ENCODE measurements at regions not wholly inside any gene's neighbourhood (a gene's known extent, or its start where the extent isn't known, plus 50 kb on each side); places are given as distances from the start of the nearest gene placed in this dataset.
"Not testable (repeated sequence)": the region's sequence is repeated elsewhere in the genome, so short reads cannot be mapped to it uniquely, and the experiment has no call there.

DNA sequence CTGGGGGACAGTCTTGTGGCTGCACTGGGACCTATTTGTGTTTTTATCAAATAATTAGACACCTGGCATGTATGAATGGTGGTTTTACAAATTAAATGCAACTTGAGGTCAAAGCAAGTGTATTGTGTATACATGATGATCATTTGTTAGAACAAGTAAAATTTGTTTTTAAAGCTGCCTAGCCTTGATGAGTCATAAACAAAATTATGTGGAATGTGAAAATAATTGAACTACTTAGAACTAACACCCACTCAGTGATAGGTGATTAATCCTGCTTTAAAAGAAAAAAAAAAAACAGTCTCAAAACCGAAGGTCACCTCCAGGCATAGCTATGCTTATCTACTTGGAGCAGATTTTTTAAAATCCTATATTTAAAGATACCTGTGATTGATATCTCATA is 770.3 kb upstream of the SLITRK5 start:
- H3K36me3 ChIP-seq: no peaks in the 10 kb centered on the region
- no peaks in the 10 kb centered on the region for H3K27me3 ChIP-seq
- no peak for DNase-seq (ENCODE audit: low read depth in 1 of 2, low spot score in 1 of 2)
- TF ChIP-seq, protein P1, sequence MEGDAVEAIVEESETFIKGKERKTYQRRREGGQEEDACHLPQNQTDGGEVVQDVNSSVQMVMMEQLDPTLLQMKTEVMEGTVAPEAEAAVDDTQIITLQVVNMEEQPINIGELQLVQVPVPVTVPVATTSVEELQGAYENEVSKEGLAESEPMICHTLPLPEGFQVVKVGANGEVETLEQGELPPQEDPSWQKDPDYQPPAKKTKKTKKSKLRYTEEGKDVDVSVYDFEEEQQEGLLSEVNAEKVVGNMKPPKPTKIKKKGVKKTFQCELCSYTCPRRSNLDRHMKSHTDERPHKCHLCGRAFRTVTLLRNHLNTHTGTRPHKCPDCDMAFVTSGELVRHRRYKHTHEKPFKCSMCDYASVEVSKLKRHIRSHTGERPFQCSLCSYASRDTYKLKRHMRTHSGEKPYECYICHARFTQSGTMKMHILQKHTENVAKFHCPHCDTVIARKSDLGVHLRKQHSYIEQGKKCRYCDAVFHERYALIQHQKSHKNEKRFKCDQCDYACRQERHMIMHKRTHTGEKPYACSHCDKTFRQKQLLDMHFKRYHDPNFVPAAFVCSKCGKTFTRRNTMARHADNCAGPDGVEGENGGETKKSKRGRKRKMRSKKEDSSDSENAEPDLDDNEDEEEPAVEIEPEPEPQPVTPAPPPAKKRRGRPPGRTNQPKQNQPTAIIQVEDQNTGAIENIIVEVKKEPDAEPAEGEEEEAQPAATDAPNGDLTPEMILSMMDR (IDR thresholded peaks at IDR 0.05; ENCODE audit: low read depth, low read length): no peak
- no peaks in the 10 kb centered on the region for H3K9me3 ChIP-seq (ENCODE audit: low read depth)
- no peak overlapping the region for H3K4me3 ChIP-seq
- no peak overlapping the region for H3K27ac ChIP-seq
- H3K4me1 ChIP-seq (ENCODE audit: low read depth): no peaks in the 10 kb centered on the region

DNA sequence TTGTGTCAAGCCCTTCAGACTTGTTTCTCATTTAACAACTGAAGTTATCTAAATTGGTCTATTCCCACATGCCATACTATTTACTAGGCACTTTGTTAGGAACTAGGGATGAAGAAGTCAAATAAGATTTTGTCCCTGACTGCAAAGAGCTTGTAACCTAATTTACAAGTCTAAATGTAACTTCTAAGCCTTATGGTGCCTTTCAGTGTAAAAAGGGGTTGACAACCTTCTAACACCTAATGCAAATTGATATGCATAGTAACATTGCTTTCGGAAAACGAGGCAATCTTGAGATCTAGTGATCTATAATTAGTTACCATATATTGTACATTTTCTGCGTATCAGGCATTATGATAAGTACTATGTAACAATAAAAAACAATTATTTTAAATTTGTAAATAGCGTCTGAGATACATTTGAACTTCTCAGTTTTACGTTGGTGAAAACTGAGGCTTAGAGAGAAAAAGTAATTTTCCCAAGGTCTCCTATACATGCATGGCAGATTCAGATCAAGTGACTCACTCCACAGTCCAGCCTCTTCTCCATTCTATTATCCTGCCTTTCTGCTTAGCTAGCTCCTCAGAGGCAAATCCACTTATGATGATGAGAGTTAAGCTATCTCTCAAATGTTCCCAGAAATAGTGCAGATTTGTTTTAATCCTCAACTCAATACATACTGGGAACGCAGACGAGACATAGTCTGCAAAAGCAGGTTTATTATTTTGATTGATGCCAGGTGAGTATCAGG is 764.9 kb upstream of the SLITRK5 start:
- no peaks in the 10 kb centered on the region for H3K4me1 ChIP-seq (ENCODE audit: low read depth)
- H3K27me3 ChIP-seq: no peaks in the 10 kb centered on the region
- TF ChIP-seq, protein P1 (IDR thresholded peaks at IDR 0.05; ENCODE audit: low read depth, low read length): no peak
- no peaks in the 10 kb centered on the region for H3K36me3 ChIP-seq
- no peak overlapping the region for H3K27ac ChIP-seq
- no peaks in the 10 kb centered on the region for H3K9me3 ChIP-seq (ENCODE audit: low read depth)
- DNase-seq (ENCODE audit: low read depth in 1 of 2, low spot score in 1 of 2): no peak
- H3K4me3 ChIP-seq: no peak overlapping the region

DNA sequence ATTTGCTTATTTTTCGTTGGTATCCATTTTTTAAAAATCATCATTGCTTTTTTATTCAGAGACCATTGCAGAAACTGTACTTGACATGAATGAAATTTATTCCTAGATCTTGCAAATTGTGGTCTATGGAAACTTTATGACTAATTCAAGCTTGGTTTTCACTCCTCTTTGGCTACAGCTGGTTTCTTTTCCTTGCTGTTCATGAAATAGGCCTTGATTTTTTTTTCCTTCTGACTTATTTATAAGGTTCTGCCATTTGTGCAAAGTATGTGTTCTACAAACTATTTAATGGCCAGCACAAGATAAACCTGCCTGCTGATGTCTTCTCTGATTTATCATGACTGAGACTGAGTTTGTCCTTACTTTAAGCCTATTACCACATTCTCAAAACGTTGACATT is 764.0 kb upstream of the SLITRK5 start:
- no peak overlapping the region for H3K27ac ChIP-seq
- no peak for DNase-seq (ENCODE audit: low read depth in 1 of 2, low spot score in 1 of 2)
- no peak overlapping the region for H3K4me3 ChIP-seq
- no peaks in the 10 kb centered on the region for H3K9me3 ChIP-seq (ENCODE audit: low read depth)
- TF ChIP-seq, protein P1 (IDR thresholded peaks at IDR 0.05; ENCODE audit: low read depth, low read length): no peak
- H3K36me3 ChIP-seq: no peaks in the 10 kb centered on the region
- no peaks in the 10 kb centered on the region for H3K4me1 ChIP-seq (ENCODE audit: low read depth)
- H3K27me3 ChIP-seq: no peaks in the 10 kb centered on the region

DNA sequence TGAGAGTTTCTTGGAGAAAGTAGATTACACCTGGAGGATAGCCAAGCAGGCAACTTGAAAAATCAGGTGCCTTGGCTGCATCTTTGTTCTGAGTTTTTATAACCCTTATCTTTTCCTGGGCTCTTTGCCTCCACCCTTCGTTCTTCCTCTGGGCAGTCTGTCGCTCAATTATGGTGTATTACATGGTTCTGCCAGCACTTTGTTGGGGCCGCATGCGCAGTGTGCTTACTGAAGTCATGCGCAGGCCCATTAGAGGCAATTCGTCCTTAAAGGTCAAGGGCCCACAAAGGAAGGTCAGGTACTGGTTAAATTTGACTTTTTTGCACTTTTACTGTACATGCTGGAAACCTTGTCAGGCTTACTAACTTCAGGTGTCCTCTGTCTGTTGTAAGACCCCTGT is 761.9 kb upstream of the SLITRK5 start:
- Histone ChIP-seq H3K4me1 (ENCODE audit: low read depth) (no peaks in the 10 kb centered on the region), H3K4me3 (no peak overlapping the region), H3K36me3 (no peaks in the 10 kb centered on the region), H3K27ac (no peak overlapping the region), H3K9me3 (ENCODE audit: low read depth) (no peaks in the 10 kb centered on the region), H3K27me3 (no peaks in the 10 kb centered on the region)
- TF ChIP-seq, protein P1 (IDR thresholded peaks at IDR 0.05; ENCODE audit: low read depth, low read length): no peak
- no peak for DNase-seq (ENCODE audit: low read depth in 1 of 2, low spot score in 1 of 2)

DNA sequence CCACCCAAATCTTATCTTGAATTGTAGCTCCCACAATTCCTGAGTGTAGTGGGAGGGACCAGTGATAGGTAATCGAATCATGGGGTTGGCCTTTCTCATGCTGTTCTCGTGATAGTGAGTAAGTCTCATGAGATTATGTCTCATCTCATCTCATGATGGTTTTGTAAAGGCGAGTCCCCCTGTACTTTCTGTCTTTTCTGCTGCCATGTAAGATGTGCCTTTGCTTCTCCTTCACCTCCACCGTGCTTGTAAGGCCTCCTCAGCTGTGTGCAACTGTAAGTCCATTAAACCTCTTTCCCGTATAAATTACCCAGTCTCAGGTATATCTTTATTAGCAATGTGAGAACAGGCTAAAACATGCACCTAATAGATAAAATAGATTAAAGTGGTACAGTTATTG is 756.4 kb upstream of the SLITRK5 start:
- Histone ChIP-seq H3K27me3 (no peaks in the 10 kb centered on the region), H3K4me3 (no peak overlapping the region), H3K27ac (no peak overlapping the region), H3K36me3 (no peaks in the 10 kb centered on the region), H3K9me3 (ENCODE audit: low read depth) (no peaks in the 10 kb centered on the region), H3K4me1 (ENCODE audit: low read depth) (no peaks in the 10 kb centered on the region)
- DNase-seq (ENCODE audit: low read depth in 1 of 2, low spot score in 1 of 2): no peak
- TF ChIP-seq, protein P1 (IDR thresholded peaks at IDR 0.05; ENCODE audit: low read depth, low read length): no peak

DNA sequence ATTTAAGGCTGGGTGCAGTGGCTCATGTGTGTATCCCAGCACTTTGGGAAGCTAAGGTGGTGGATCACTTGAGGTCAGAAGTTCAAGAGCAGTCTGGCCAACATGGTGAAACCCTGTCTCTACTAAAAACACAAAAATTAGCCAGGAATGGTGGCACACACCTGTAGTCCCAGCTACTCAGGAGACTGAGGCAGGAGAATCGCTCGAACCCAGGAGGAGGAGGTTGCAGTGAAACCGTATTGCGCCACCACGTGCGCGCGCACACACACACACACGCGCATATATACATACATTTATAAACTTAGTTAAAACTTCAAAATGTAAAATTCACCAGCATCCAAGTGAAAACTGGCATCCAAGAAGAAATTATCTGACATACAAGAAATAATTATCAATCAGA is 753.7 kb upstream of the SLITRK5 start:
- not testable (repeated sequence) for H3K4me1 ChIP-seq (ENCODE audit: low read depth); H3K9me3 ChIP-seq (ENCODE audit: low read depth); H3K27ac ChIP-seq; H3K4me3 ChIP-seq; H3K36me3 ChIP-seq; H3K27me3 ChIP-seq; DNase-seq (ENCODE audit: low read depth in 1 of 2, low spot score in 1 of 2)

Data from cardiac muscle cell (in vitro differentiated cells and primary cell).